NCI-H526 treated with DMSO at 0.1 percent for 48 hours (cell line): ENCODE measurements at regions not wholly inside any gene's neighbourhood (a gene's known extent, or its start where the extent isn't known, plus 50 kb on each side); places are given as distances from the start of the nearest gene placed in this dataset.

ENCODE experiments used
- DNase-seq: peaks from one replicate; lab custom pipeline; 2025; lab: John Stamatoyannopoulos, UW

DNA sequence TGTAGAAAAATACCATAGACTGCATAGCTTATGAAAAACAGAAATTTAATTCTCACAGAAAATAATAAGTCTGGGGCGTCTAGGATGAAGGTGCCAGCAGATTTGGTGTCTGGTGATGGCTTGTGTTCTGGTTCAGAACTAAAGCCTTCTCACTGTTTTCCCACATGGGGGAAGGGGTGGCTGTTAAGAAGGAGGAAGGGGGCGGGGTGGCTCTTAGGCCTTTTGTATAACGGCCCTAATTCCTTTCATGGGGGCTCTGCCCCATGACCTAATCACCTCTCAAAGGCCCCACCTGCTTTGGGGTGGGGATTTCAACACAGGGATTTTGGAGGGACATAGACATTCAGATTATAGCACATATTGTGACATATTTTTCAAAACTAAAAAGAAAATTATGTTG, 173.2 kb upstream of the TECRL start:
- DNase-seq: no peak

DNA sequence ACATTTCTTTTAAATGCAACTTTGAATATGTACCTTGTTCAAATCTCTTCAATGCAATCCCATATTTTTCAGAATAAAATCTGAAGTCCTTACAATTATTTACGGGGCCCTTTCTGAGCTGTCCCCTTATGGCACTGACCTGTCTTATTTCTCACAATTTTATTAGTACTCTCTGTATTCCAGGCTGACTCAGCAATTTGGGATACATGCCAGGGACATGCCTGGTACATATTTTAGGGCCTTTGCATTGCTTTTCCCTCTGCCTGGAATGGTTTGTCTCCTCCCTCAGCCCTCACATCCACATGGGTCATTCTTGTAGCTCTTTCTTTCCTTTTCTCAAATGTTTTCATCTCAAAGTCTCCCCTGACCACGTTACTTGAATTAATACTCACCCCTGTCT, 172.2 kb upstream of the TECRL start:
- no peak for DNase-seq

DNA sequence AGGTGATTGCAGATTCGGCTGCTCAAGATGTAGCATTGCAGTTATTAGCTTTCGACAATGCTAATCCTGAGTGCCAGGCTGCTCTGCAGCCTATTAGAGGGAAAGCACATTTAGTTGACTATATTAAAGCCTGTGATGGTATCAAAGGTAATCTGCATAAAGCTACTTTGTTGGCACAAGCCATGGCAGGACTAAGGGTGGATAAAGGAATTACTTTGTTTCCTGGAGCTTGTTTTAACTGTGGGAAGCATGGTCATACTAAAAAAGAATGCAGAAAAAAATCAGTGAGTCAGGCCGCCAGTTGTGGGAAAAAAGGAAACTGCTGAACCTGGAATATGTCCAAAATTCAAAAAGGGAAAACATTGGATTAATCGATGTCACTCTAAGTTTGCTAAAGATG, 154.9 kb upstream of the TECRL start:
- no peak for DNase-seq

DNA sequence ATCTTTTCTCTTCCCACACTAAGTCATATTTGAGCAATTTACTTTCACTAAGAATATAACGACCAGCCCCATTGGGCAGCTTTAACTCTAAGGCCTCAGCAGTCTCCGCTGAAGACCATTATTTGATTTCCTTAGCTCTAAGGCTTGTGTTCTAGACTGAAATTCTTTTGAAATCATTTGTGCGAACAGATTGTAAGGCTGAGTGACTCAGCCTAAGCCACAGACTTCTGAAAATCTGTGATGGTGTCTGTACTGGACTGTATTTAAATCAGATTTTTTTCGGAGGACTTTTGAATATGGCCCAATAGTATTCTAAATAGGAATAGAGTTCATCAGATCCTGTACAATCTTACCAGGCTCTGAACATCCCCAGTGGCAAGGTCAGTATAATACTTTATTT, 150.3 kb upstream of the TECRL start:
- DNase-seq: no peak

DNA sequence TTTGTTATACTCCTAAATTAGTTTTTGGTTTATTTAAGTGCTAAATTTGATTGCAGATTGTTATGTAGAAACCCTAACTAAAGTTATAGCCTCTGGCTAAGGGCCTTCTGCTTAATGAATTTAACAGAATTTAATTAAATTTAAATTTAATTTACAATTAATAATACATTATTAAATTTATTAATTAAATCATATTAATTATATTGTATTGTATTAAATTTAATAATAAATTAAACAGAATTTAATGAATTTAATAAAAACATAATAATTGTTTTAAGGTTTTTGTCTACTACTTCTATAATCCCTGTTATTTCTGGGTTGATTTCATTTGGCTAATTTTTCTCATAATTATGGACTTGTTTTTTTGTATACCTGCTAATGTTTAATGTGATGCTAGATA, 141.9 kb upstream of the TECRL start:
- DNase-seq: no peak

DNA sequence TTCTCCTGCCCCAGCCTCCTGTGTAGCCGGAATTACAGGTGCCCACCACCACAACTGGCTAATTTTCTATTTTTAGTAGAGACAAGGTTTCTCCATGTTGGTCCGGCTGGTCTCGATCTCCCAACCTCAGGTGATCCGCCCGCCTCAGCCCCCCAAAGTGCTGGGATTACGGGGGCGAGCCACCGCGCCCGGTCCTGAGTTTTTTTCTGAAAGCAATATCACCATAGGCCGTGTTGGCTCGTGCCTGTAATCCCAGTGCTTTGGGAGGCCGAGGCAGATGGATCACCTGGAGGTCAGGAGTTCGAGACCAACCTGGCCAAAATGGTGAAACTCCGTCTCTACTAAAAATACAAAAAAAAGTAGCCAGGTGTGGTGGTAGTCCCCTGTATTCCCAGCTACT, 136.3 kb upstream of the TECRL start:
- no peak for DNase-seq

DNA sequence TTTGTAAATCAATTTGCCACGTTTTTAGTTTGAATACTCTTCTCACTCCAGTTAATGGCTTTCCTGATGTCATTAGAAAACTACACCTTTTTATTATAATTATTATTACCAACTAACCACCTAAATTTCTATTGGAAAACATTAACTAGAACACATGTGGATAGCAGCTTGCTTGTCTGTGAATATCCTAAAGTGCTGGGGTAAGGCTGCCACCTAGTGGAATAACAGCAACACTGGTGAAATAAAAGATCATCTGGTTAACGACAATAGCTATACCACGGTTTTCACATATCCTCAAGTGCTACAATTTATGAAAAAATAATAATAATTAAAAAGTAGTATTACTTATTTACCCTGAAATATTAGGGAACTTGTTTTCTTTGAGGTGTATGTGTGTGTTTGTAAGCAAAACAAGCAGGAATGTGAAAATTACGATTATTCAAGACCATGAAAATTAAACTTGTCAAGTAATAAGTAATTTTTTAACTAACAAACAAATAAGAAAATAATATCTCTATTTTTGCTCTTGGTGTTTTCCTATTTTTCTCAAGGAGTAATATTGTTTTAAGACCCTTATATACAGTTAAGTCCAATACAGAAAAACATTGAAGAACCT, 130.1 kb upstream of the TECRL start:
- DNase-seq: peak; percentile 49

DNA sequence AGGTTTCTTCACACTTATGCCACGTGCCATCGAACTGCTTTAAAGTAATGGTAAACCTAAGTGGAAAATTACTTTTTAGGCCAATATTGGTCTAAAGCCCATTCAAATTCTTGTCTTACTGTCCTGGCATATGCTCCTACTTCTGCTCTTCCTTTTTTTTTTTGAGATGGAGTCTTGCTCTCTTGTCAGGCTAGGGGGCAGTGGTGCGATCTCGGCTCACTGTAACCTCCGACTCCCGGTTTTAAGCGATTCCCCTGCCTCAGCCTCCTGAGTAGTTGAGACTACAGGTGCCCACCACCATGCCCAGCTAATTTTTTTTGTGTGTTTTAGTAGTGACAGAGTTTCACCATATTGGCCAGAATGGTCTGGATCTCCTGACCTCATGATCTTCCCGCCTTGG, 129.0 kb upstream of the TECRL start:
- DNase-seq: no peak

DNA sequence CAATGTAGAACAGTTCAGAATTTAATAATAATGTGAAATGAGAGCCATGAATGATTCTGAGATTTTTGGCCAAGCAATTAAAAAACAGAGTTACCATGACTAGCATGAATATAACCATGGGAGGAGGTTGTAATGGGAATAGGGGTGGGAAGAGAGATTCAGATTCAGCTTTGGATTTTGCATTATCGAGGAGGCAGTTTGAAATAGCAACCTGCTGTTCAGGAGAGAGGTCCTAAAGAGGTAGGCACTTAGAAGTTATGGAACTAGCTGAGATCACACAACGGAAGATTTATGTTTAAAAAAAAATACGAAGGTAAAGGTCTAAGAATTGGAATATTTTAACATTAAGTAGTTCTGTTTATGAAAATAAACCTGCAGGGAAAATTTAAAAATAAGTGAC, 124.4 kb upstream of the TECRL start:
- DNase-seq: no peak

DNA sequence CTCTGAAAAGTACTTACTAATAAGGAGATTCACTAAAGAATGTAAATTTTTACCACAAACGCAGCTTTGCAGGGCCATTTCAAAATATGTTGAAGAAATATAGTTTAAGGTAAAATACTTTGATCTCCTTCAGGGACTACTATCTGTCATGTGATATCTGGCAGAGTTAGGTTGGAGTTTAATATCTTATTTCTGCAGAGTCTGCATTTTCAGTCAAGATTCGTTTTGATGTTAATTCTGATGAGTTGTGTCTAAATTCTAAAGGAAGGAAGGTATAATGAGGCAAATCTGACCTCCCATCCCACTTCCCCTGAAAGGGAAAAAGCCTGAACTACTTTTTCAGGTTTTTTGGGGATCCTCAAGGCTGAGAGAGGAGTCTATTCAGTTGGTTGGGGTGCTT, 123.9 kb upstream of the TECRL start:
- no peak for DNase-seq

DNA sequence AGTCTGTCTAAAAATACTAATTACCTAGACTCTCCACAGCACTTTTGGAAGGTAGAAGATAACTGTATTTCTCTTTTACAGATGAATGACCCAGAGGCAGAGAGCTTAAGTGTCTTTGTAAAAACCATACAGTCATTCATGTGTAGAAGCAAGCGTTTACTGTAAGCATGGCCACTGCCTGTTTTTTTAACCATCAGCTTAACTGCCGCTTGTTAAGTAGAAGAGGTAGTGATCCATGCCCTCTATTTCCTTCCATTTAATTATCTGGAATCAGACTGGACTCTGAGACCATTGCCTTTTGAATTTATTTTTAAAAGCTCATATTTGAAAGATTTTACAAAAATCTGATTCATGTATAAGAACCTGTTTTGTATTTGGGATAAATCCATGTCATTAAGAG, 111.2 kb upstream of the TECRL start:
- DNase-seq: no peak

DNA sequence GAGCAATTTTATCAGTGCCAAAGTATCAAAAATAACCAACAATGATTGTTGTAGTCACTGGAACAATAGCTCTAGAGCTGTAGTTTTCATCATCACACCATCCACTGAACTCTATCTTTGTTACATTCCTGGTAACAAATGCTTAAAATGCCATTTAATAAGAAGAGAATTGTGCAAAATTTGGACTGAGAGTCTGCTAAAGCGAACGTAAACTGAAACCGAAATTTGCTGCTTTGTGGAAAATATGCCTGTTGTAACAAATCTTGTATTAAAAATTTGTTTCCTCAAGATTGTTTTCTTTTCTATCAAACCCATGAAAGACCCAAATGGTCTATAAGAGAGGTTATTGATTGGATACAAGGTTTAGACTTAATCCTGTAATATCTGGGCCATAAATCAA, 109.3 kb upstream of the TECRL start:
- DNase-seq: no peak

DNA sequence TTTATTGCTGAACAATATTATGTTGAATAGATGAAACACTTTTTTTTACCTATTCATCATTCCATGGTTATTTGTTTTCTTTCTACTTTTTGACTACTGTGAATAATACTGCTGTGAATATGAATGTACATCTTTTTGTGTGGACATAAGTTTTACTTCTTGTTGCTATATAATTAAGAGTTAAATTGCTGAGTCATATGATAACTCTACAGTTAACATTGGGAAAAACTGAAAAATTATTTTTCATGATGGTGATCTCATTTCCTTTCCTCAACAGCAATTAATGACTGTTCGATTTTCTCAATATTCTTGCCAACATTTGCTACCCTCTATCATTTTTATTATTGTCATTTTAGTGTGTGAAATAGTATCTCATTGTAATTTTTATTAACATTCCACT, 106.9 kb upstream of the TECRL start:
- DNase-seq: no peak

DNA sequence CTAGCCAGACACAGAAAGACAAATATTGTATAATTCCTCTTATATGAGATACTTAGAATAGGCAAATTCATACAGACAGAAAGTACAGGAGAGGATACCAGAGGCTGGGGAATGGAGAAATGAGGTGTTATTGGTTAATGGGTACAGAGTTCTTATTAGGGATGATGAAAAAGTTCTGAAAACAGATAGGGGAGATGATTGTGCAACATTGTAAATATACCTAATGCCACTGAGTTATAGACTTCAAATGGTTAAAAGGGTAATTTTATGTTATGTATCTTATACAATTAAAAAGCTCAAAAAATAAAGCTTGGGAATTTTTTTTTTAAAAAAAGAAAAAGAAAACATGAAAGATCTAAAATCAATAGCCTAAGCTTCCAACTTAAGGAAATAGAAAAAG, 98.8 kb upstream of the TECRL start:
- DNase-seq: no peak

DNA sequence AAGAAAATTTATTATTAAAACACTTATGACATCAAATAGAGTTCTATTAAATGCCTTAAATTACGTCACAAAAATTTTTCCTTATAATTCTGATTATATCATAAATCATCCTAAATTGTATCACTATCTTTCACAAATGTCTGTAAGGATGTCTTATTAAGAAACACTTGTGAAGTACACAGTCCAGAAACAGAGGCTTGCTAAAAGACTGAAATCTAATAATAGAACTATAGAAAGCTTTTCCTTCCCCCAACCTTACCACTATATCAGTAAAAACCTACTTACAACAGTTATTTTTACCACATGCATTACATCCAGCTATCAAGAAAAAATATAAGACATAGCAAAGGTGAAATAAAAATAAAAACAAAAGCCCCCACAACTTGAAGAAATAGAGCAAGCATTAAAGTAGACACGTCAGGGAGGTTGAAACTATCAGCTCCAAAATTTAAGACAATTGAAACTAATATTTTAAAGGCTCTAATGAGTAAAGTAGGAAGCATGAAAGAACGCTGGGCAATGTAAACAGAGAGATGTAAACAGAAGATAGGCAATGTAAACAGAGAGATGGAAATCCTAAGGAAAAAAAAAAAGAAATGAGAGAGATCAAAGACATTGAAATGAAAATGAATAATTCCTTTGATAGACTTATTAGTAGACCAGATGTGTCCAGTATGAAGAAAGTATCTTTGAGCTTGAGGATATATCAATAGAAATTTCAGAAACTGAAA, 94.9 kb upstream of the TECRL start:
- DNase-seq: no peak

DNA sequence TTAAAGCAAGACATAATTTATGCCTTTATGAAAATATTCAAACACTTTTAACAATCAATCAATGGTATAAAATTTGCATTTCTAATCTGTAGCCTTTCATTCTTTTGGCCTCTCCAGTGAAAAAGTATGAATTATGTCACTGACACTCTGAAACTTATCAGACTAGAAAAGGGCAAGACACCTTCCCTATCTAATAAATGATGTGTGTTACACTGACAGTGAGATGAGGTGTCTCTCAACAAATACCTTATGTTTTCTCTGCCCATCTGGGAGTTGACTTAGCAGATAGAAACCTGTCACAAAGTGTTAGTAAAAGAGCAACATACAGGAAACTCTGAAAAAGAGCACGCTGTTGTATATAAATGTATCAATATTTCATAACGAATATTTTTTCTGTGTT, 94.2 kb upstream of the TECRL start:
- no peak for DNase-seq

DNA sequence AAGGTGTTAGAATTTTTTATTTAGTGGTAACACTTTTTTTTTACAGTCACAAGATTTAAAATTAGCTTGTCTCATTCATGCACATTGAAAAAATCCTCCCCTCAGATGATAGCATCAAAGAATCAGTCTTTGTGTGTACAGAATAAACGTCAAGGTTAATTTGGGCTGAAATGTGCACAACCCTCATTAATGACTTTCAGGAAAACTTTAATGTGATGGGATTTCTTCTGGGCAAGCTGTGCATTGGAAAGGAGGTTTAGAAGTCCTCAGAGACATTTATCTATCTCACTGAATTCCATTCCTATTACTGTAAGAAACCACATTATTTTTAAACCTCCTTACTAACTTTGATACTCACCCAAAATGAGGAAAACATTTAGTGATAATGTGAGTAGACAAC, 88.2 kb upstream of the TECRL start:
- DNase-seq: no peak

DNA sequence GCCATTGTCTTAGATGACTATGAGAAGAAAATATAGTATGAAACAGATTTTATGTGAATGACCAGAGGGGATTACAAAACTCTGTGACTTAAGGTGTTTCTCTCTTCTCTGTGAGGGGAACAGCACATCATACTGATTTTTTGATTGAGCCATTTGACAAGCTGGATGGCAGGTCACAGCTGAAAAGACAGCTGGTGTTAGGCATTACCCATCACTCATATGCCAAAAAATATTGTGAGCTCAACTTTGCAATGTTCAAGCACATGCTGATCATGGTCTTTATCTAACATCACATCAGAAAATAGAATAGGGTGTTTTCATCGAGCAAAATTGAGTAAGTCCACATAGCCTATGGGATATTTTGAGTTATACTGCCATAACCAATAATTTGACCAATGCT, 86.7 kb upstream of the TECRL start:
- no peak for DNase-seq

DNA sequence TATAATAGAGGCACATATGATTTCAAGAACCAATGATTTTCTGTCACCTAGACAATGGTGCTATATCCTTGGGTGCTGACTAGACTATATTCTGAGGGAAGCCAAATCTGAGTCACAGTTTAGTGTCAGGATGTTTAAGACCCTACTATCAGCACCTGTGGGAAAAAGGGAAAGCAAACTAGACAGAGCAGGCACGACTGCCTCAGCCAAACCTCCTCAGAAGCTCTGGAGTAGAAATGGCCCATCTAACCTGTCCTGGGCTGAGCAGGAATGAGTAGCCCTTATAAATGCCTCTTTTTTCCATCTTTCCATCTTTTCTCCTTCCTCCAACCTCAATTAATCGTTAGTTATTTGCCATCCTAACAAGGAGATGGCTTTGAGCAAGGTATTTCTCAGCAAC, 80.4 kb upstream of the TECRL start:
- DNase-seq: no peak

DNA sequence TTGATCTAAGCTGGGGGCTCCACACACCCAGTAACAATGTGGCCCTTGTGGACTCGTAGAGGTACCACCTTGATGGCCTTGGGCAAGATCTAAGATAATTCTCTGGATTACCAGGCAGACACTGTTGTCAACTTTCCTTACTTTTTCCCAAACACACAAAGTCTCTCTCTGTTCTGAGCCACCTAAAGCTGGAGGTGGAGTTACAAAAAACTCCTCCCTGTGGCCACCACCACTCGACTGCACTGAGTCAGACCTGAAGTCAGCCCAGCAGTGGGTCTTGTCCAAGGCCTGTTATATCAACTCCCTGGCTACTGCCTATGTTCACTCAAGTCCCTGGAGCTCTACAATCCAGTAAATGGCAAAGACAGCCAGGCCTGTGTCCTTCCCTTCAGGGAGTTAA, 70.1 kb upstream of the TECRL start:
- DNase-seq: no peak

DNA sequence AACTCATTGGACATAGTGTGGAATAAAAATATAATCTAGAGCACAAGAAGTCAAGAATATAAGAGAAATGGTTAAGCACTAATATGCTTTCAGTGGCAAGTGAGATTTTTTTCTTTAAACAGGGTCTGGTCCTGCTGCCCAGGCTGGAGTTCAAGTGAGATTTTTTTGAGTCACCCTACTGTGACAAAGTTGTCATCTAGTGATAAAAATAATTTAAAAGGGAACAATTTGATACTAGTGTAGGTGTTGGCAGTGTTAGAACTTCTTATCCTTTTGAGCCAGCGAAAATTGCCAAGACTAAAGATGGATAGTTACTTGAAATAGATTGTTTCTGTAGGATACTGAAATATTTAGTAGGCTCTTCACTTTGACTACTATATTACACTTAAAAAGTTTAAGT, 67.9 kb upstream of the TECRL start:
- no peak for DNase-seq

DNA sequence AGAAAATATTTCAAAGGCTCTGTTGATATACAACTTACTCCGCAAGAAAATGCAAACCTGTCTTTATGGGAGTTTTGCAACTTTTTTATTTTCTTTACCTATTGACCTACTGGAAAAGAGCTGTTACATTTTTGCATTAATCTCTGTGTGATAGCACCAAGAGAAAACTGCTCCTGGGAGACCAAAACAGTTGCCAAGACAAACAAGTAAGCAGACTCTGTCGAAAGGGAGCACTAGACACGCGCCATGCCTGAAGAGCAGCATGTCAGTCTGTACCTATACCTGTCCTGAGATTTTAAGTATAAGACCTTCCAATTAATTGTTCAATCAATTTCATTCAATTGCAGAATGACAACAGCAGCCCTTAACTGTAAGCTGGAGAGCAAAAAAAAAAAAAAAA, 56.0 kb upstream of the TECRL start:
- no peak for DNase-seq

DNA sequence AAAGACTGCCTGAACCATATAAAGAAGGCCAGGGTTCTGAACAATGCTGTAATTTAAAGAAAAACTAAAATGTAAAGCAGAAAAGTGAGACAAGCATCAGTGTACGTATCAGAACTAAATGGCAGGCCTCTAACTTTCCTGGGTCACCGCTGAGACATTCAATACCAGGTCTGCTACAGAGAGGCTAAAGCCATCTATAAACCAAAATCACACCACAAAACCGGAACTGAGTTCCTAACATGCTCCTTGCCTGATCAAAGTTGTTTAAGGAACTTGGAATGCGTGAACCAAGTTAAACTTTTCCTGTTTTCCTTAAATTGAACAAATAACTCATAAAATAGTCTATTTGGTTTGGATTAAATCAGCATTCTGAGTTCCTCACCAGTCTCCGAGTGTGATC, 55.3 kb upstream of the TECRL start:
- no peak for DNase-seq
